ENCODE measurements at regions not wholly inside any gene's neighbourhood (a gene's known extent, or its start where the extent isn't known, plus 50 kb on each side); places are given as distances from the start of the nearest gene placed in this dataset.
"Not testable (repeated sequence)": the region's sequence is repeated elsewhere in the genome, so short reads cannot be mapped to it uniquely, and the experiment has no call there.

DNA sequence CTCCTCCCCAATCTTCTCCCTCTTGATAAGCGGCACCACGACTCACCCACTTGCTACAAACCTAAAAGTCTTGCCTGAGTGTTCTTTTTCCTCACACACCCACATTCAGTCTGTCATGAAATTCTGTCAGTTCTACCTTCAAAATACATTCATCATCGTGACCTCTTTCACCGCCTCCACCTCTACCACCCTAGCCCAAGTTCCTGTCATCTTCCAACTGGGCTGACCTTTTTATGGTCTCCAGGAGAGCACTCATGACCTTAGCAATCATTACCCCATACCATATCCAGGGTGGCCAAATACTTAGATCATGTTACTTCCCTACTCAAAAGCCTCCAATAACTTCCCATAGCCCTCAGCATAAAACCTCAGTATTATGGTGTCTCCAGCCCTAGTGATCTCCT, 110.4 kb upstream of the TSC22D1 start:
- TF ChIP-seq, protein P1, sequence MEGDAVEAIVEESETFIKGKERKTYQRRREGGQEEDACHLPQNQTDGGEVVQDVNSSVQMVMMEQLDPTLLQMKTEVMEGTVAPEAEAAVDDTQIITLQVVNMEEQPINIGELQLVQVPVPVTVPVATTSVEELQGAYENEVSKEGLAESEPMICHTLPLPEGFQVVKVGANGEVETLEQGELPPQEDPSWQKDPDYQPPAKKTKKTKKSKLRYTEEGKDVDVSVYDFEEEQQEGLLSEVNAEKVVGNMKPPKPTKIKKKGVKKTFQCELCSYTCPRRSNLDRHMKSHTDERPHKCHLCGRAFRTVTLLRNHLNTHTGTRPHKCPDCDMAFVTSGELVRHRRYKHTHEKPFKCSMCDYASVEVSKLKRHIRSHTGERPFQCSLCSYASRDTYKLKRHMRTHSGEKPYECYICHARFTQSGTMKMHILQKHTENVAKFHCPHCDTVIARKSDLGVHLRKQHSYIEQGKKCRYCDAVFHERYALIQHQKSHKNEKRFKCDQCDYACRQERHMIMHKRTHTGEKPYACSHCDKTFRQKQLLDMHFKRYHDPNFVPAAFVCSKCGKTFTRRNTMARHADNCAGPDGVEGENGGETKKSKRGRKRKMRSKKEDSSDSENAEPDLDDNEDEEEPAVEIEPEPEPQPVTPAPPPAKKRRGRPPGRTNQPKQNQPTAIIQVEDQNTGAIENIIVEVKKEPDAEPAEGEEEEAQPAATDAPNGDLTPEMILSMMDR (conservative IDR thresholded peaks at IDR 0.05; ENCODE audit: low read depth, low read length), result no peak
- no peak for TF ChIP-seq EZH2 (IDR thresholded peaks at IDR 0.05; ENCODE audit: borderline replicate concordance, low read depth, low read length, poor library complexity, severe bottlenecking)
- intact Hi-C loops (cut with micrococcal nuclease; ENCODE audit: unreplicated experiment), result no loop called here
- POLR2A ChIA-PET (ENCODE audit: low non-redundant PET), result no interaction called here

DNA sequence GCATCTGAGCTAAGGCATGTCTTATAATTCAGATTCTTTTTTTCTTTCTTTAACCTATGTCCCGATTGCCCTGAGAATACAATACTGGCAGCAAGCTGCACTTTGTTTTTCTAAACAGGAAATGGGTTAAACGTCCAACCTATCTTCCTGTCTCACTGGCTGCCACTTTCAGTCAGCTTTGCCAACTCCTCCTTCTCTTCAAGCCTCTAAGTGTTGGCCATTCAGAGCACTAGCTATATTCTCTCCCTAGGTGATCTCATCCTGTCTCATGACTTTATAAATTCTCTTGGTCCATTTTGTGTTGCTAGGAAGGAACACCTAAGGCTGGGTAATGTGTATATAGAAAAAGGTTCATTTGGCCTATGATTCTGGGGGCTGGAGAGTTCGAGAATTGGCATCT, 109.5 kb upstream of the TSC22D1 start:
- Histone ChIP-seq H3K27ac (ENCODE audit: low read depth, low read length, poor library complexity, severe bottlenecking) (no peak overlapping the region), H3K4me1 (ENCODE audit: insufficient read depth, low read length, poor library complexity, severe bottlenecking) (no peaks in the 10 kb centered on the region), H3K36me3 (ENCODE audit: insufficient read depth, low read length, poor library complexity, severe bottlenecking) (no peaks in the 10 kb centered on the region), H3K9me3 (ENCODE audit: low read depth, low read length, poor library complexity, severe bottlenecking) (no peaks in the 10 kb centered on the region), H3K27me3 (replicated peaks; ENCODE audit: insufficient read depth, low read depth, low read length, poor library complexity) (no peaks in the 10 kb centered on the region), H3K4me3 (ENCODE audit: low read depth, low read length, poor library complexity, severe bottlenecking) (no peak overlapping the region)
- DNase-seq (ENCODE audit: low spot score), result no peak
- intact Hi-C loops (cut with micrococcal nuclease; ENCODE audit: unreplicated experiment), result no loop called here
- no TSS peak for BruUV-seq (replicated peaks)
- POLR2A ChIA-PET (ENCODE audit: low non-redundant PET), result no interaction called here
- TF ChIP-seq, protein P1 (conservative IDR thresholded peaks at IDR 0.05; ENCODE audit: low read depth, low read length), result no peak
- no peak for TF ChIP-seq EZH2 (IDR thresholded peaks at IDR 0.05; ENCODE audit: borderline replicate concordance, low read depth, low read length, poor library complexity, severe bottlenecking)
- CTCF ChIA-PET, result no interaction called here

More for the DNA sequence above, 110.4 kb upstream of the TSC22D1 start:
- Histone ChIP-seq H3K27ac (ENCODE audit: low read depth, low read length, poor library complexity, severe bottlenecking) (no peak overlapping the region), H3K27me3 (replicated peaks; ENCODE audit: insufficient read depth, low read depth, low read length, poor library complexity) (no peaks in the 10 kb centered on the region), H3K4me3 (ENCODE audit: low read depth, low read length, poor library complexity, severe bottlenecking) (no peak overlapping the region), H3K36me3 (ENCODE audit: insufficient read depth, low read length, poor library complexity, severe bottlenecking) (no peaks in the 10 kb centered on the region), H3K9me3 (ENCODE audit: low read depth, low read length, poor library complexity, severe bottlenecking) (no peaks in the 10 kb centered on the region), H3K4me1 (ENCODE audit: insufficient read depth, low read length, poor library complexity, severe bottlenecking) (no peaks in the 10 kb centered on the region)
- DNase-seq (ENCODE audit: low spot score), result no peak
- BruUV-seq (replicated peaks), result no TSS peak
- CTCF ChIA-PET, result no interaction called here

DNA sequence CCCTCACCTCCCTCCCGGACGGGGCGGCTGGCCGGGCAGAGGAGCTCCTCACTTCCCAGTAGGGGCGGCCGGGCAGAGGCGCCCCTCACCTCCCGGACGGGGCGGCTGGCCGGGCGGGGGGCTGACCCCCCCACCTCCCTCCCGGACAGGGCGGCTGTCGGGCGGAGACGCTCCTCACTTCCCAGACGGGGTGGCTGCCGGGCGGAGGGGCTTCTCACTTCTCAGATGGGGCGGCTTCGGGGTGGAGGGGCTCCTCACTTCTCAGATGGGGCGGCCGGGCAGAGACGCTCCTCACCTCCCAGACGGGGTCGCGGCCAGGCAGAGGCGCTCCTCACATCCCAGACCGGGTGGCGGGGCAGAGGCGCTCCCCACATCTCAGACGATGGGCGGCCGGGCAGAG, 106.3 kb upstream of the TSC22D1 start:
- H3K27ac ChIP-seq (ENCODE audit: low read depth, low read length, poor library complexity, severe bottlenecking); H3K4me1 ChIP-seq (ENCODE audit: insufficient read depth, low read length, poor library complexity, severe bottlenecking); H3K27me3 ChIP-seq (replicated peaks; ENCODE audit: insufficient read depth, low read depth, low read length, poor library complexity); POLR2A ChIA-PET (ENCODE audit: low non-redundant PET); BruUV-seq (replicated peaks); DNase-seq (ENCODE audit: low spot score); H3K36me3 ChIP-seq (ENCODE audit: insufficient read depth, low read length, poor library complexity, severe bottlenecking); H3K4me3 ChIP-seq (ENCODE audit: low read depth, low read length, poor library complexity, severe bottlenecking); CTCF ChIA-PET; H3K9me3 ChIP-seq (ENCODE audit: low read depth, low read length, poor library complexity, severe bottlenecking); intact Hi-C loops (cut with micrococcal nuclease; ENCODE audit: unreplicated experiment): not testable (repeated sequence)

DNA sequence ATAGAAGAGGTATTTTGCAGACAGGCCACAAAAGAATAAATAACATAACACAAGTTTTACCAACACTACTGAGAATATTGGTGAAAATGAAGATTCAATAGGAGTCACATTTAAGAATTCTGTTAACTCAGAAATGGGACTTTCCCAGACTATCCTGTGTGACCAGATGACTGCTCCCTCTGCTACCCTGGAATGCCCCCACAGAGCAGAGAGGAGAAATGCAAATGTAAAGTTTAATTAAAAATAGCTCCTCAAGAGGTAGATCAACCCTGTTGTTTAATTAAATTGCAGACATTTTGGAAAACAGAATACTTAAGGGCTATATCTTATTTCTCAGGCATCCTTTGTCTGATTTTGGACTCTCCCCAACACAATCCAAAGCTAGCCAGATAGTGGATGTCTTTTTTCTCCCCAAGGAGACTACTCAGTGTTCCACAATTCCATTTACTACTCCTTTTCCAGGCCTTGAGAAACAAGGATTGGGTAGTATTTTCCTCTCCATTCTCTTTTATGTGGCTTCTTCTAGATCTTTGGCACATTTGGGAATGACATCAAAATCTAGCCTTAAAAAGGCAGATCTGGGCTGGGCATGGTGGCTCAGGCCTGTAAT, 104.7 kb upstream of the TSC22D1 start:
- no peak for DNase-seq (ENCODE audit: low spot score)
- POLR2A ChIA-PET (ENCODE audit: low non-redundant PET), result no interaction called here

More for the DNA sequence above, 104.7 kb upstream of the TSC22D1 start:
- no TSS peak for BruUV-seq (replicated peaks)
- Histone ChIP-seq H3K27ac (ENCODE audit: low read depth, low read length, poor library complexity, severe bottlenecking) (no peak overlapping the region), H3K9me3 (ENCODE audit: low read depth, low read length, poor library complexity, severe bottlenecking) (no peaks in the 10 kb centered on the region), H3K4me3 (ENCODE audit: low read depth, low read length, poor library complexity, severe bottlenecking) (no peak overlapping the region), H3K36me3 (ENCODE audit: insufficient read depth, low read length, poor library complexity, severe bottlenecking) (no peaks in the 10 kb centered on the region), H3K27me3 (replicated peaks; ENCODE audit: insufficient read depth, low read depth, low read length, poor library complexity) (no peaks in the 10 kb centered on the region), H3K4me1 (ENCODE audit: insufficient read depth, low read length, poor library complexity, severe bottlenecking) (no peaks in the 10 kb centered on the region)
- intact Hi-C loops (cut with micrococcal nuclease; ENCODE audit: unreplicated experiment), result no loop called here
- CTCF ChIA-PET, result no interaction called here
- TF ChIP-seq EZH2 (IDR thresholded peaks at IDR 0.05; ENCODE audit: borderline replicate concordance, low read depth, low read length, poor library complexity, severe bottlenecking), result no peak
- TF ChIP-seq, protein P1 (conservative IDR thresholded peaks at IDR 0.05; ENCODE audit: low read depth, low read length), result no peak
